Mesenchymal stem cell (in vitro differentiated cells and primary cell): ENCODE measurements at regions not wholly inside any gene's neighbourhood (a gene's known extent, or its start where the extent isn't known, plus 50 kb on each side); places are given as distances from the start of the nearest gene placed in this dataset.
"Not testable (repeated sequence)": the region's sequence is repeated elsewhere in the genome, so short reads cannot be mapped to it uniquely, and the experiment has no call there.

Experiments used
- DNase-seq: peaks from one replicate; pipeline ENCODE4 v3.0.0-alpha.2; 2013
- H2AFZ ChIP-seq: one replicate; pipeline ENCODE4 v1.6.1; 2013; ENCODE audit warnings: low read depth, mild to moderate bottlenecking, control low read depth, inconsistent platforms, low read length, moderate library complexity
- H2AK5ac ChIP-seq: 2 replicates; pipeline ENCODE4 v1.6.1; 2013; ENCODE audit warnings: low read length, moderate library complexity, mild to moderate bottlenecking, inconsistent platforms; ENCODE audit not compliant: severe bottlenecking
- H2BK120ac ChIP-seq: one replicate; pipeline ENCODE4 v1.6.1; 2013; ENCODE audit warnings: low read depth, mild to moderate bottlenecking, inconsistent platforms, low read length, moderate library complexity
- H2BK12ac ChIP-seq, 2 experiments: one replicate each; pipeline ENCODE4 v1.6.1; 2013; ENCODE audit warnings: inconsistent platforms in 2 of 2, low read length in 2 of 2, mild to moderate bottlenecking in 2 of 2, moderate library complexity in 2 of 2, control low read depth in 1 of 2
- H2BK15ac ChIP-seq: one replicate; pipeline ENCODE4 v1.6.1; 2013; ENCODE audit warnings: mild to moderate bottlenecking, low read depth, inconsistent platforms; ENCODE audit not compliant: poor library complexity, severe bottlenecking
- H2BK5ac ChIP-seq: 2 replicates; pipeline ENCODE4 v1.6.1; 2013; ENCODE audit warnings: low read depth, mild to moderate bottlenecking, low read length, control low read depth, inconsistent platforms; ENCODE audit not compliant: poor library complexity, severe bottlenecking
- H3K14ac ChIP-seq, 2 experiments: one replicate each; pipeline ENCODE4 v1.6.1; 2013; ENCODE audit warnings: inconsistent platforms in 2 of 2, low read length in 2 of 2, control low read depth in 1 of 2, mild to moderate bottlenecking in 1 of 2, moderate library complexity in 1 of 2
- H3K18ac ChIP-seq, 2 experiments: one replicate each; pipeline ENCODE4 v1.6.1; 2013; ENCODE audit warnings: inconsistent platforms in 2 of 2, low read length in 2 of 2, control low read depth in 1 of 2, low read depth in 1 of 2, mild to moderate bottlenecking in 1 of 2
- H3K23ac ChIP-seq, 2 experiments: one replicate each; pipeline ENCODE4 v1.6.1; 2013; ENCODE audit warnings: inconsistent platforms in 2 of 2, low read length in 2 of 2, mild to moderate bottlenecking in 2 of 2, moderate library complexity in 2 of 2, control low read depth in 1 of 2
- H3K27ac ChIP-seq: 2 replicates; pipeline ENCODE4 v1.5.1; 2013; ENCODE audit warnings: mild to moderate bottlenecking, moderate library complexity, low read length, control low read depth, inconsistent platforms; ENCODE audit not compliant: poor library complexity, severe bottlenecking
- H3K27me3 ChIP-seq, 2 experiments: 2 replicates each; pipeline versions ENCODE4 v1.6.1 to v1.7.0; 2013; ENCODE audit warnings: low read length in 2 of 2, mild to moderate bottlenecking in 2 of 2, moderate library complexity in 2 of 2, control low read depth in 1 of 2, inconsistent platforms in 1 of 2; ENCODE audit not compliant: control insufficient read depth in 1 of 2, insufficient read depth in 1 of 2
- H3K36me3 ChIP-seq, 2 experiments: 2 replicates each; pipeline versions ENCODE4 v1.6.1 to v1.7.0; 2013; ENCODE audit warnings: low read length in 2 of 2, control low read depth in 1 of 2, inconsistent platforms in 1 of 2, low read depth in 1 of 2, mild to moderate bottlenecking in 1 of 2; ENCODE audit not compliant: insufficient read depth in 2 of 2, control insufficient read depth in 1 of 2
- H3K4ac ChIP-seq, 2 experiments: one replicate each; pipeline ENCODE4 v1.6.1; 2013; ENCODE audit warnings: inconsistent platforms in 2 of 2, low read length in 2 of 2, mild to moderate bottlenecking in 2 of 2, moderate library complexity in 2 of 2, control low read depth in 1 of 2, low read depth in 1 of 2
- H3K4me1 ChIP-seq: 2 replicates; pipeline ENCODE4 v1.6.1; 2013; ENCODE audit warnings: low read depth, low read length, control low read depth; ENCODE audit not compliant: control insufficient read depth, insufficient read depth
- H3K4me2 ChIP-seq: 2 replicates; pipeline ENCODE4 v1.6.1; 2013; ENCODE audit warnings: low read length, mild to moderate bottlenecking, inconsistent platforms; ENCODE audit not compliant: poor library complexity, severe bottlenecking
- H3K4me3 ChIP-seq, 2 experiments: 2 replicates each; pipeline versions ENCODE4 v1.5.1 to v1.7.0; 2013; ENCODE audit warnings: low read length in 2 of 2, mild to moderate bottlenecking in 2 of 2, control low read depth in 1 of 2, low read depth in 1 of 2; ENCODE audit not compliant: insufficient read depth in 1 of 2
- H3K79me1 ChIP-seq: replicated peaks from 2 replicates; pipeline ENCODE4 v1.6.1; 2013; ENCODE audit warnings: mild to moderate bottlenecking, control low read depth, low read length, inconsistent platforms; ENCODE audit not compliant: poor library complexity, severe bottlenecking
- H3K9ac ChIP-seq: 2 replicates; pipeline ENCODE4 v1.7.0; 2013; ENCODE audit warnings: mild to moderate bottlenecking, low read length, moderate library complexity
- H3K9me3 ChIP-seq: 2 replicates; pipeline ENCODE4 v1.7.0; 2013; ENCODE audit warnings: mild to moderate bottlenecking, low read length; ENCODE audit not compliant: control insufficient read depth
- H4K8ac ChIP-seq: one replicate; pipeline ENCODE4 v1.6.1; 2013; ENCODE audit warnings: inconsistent platforms, mild to moderate bottlenecking, low read length, moderate library complexity
- H4K91ac ChIP-seq: one replicate; pipeline ENCODE4 v1.6.1; 2013; ENCODE audit warnings: mild to moderate bottlenecking, low read length, inconsistent platforms
- WGBS: methylation state at CpG from one replicate; pipeline ENCODE4 v1.1.7; 2013; ENCODE audit warnings: mixed read lengths; 5-methylcytosine and 5-hydroxymethylcytosine counted together

DNA sequence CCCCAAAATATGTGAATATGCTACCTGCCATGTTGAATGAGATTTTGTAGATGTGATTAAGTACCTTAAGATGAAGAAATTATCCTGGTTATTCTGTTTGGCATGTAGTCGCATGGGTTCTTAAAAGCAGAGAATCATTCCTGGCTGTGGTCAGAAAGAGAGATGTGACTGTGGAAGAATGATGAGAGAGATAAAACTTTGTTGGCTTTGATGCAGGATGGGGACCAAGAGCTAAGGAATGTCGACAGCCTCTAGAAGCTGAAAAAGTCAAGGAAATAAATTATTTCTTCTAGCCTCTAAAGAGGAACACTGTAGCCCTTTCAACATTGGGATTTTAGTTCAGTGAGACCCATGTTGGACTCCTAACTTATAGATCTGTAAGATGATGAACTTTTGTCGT lies 584.0 kb downstream of the PRIM2 start:
- not testable (repeated sequence) for H3K4me2 ChIP-seq, H2BK5ac ChIP-seq, H4K91ac ChIP-seq, H3K79me1 ChIP-seq, H2AK5ac ChIP-seq, H3K27me3 ChIP-seq, H3K36me3 ChIP-seq, H3K9me3 ChIP-seq, H3K27ac ChIP-seq, H3K14ac ChIP-seq, H3K23ac ChIP-seq, H3K9ac ChIP-seq, H2BK12ac ChIP-seq, H3K18ac ChIP-seq, H2AFZ ChIP-seq, H3K4me1 ChIP-seq, H3K4ac ChIP-seq, H2BK15ac ChIP-seq, H3K4me3 ChIP-seq, H4K8ac ChIP-seq, H2BK120ac ChIP-seq, DNase-seq
- 60% methylated on average over 1 of the region's 3 CpGs for WGBS

- H3K4ac ChIP-seq, H4K8ac ChIP-seq, H3K18ac ChIP-seq, H3K4me2 ChIP-seq, H3K9me3 ChIP-seq, DNase-seq, H4K91ac ChIP-seq, H3K27me3 ChIP-seq, H3K23ac ChIP-seq, H3K4me1 ChIP-seq, H3K4me3 ChIP-seq, H2BK15ac ChIP-seq, H3K9ac ChIP-seq, H2BK120ac ChIP-seq, H3K36me3 ChIP-seq, H2BK12ac ChIP-seq, H3K79me1 ChIP-seq, H3K27ac ChIP-seq, H2AFZ ChIP-seq, H2AK5ac ChIP-seq, H2BK5ac ChIP-seq, H3K14ac ChIP-seq: not testable (repeated sequence)
- 69% methylated on average over 3 of the region's 6 CpGs for WGBS
These were observed 586.9 kb downstream of the PRIM2 start for GRCh38 chr6:57904356-57904755.

GRCh38 chr6:57915300-57915699 lies 597.9 kb downstream of the PRIM2 start:
- not testable (repeated sequence) for DNase-seq, H3K36me3 ChIP-seq, H3K4me1 ChIP-seq

DNA sequence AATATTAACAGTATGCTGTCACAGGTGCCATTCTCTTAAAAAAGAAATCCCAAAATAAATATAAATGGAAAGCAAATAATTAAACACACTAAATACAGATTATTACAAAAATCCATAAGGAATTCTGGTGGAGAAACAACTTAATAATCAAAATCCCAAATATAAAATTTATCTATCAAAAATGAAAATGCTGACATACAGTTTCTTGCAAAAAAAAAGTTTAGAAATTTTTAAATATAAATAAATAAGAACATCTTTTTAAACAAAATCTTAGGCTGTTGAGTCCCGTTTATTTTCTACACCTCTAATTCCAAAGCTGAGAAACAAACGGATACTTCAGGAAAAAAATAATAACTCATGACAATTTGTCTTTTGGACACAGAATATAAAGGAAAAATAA lies 625.5 kb downstream of the PRIM2 start:
- H3K4me1 ChIP-seq, H2BK120ac ChIP-seq, H3K9me3 ChIP-seq, H3K23ac ChIP-seq, H4K91ac ChIP-seq, H3K9ac ChIP-seq, H3K18ac ChIP-seq, DNase-seq, H2AFZ ChIP-seq, H3K4me3 ChIP-seq, H3K79me1 ChIP-seq, H3K4ac ChIP-seq, H2BK12ac ChIP-seq, H2BK15ac ChIP-seq, H3K14ac ChIP-seq, H2AK5ac ChIP-seq, H2BK5ac ChIP-seq, H3K27ac ChIP-seq, H3K4me2 ChIP-seq, H4K8ac ChIP-seq, H3K27me3 ChIP-seq: not testable (repeated sequence)
- H3K36me3 ChIP-seq = peaks cover 5 to 15% of the 10 kb centered on the region in 2 experiments
- WGBS = no CpG with 5 or more reads among the region's 2 CpGs

More at GRCh38 chr6:57915300-57915699, 597.9 kb downstream of the PRIM2 start:
- H3K9me3 ChIP-seq, H3K4me2 ChIP-seq, H3K14ac ChIP-seq, H3K4me3 ChIP-seq, H3K4ac ChIP-seq, H2AFZ ChIP-seq, H3K27ac ChIP-seq, H3K9ac ChIP-seq, H3K27me3 ChIP-seq, H2BK12ac ChIP-seq, H2BK15ac ChIP-seq, H2BK5ac ChIP-seq, H2AK5ac ChIP-seq, H3K79me1 ChIP-seq, H2BK120ac ChIP-seq, H3K23ac ChIP-seq, H4K8ac ChIP-seq, H3K18ac ChIP-seq, H4K91ac ChIP-seq: not testable (repeated sequence)
